ENCODE measurements at regions not wholly inside any gene's neighbourhood (a gene's known extent, or its start where the extent isn't known, plus 50 kb on each side); places are given as distances from the start of the nearest gene placed in this dataset.

GRCh38 chr3:78048698-78049097 lies 1008.8 kb downstream of the ROBO2 start:
- no peak overlapping the region for H2AFZ ChIP-seq (ENCODE audit: low read length)
- no peak overlapping the region for H3K4me2 ChIP-seq (ENCODE audit: insufficient read depth, low read length)
- no peaks in the 10 kb centered on the region for H3K79me2 ChIP-seq (ENCODE audit: insufficient read depth, low read length)
- H4K20me1 ChIP-seq (ENCODE audit: insufficient read depth, low read length): no peaks in the 10 kb centered on the region
- no peaks in the 10 kb centered on the region for H3K36me3 ChIP-seq (ENCODE audit: insufficient read depth, low read length)
- no peak for TF ChIP-seq CTCF (IDR thresholded peaks at IDR 0.05; ENCODE audit: extremely low read depth, low read depth, low read length)
- no peak overlapping the region for H3K27ac ChIP-seq (ENCODE audit: low read depth, low read length)
- no peaks in the 10 kb centered on the region for H3K4me1 ChIP-seq (ENCODE audit: insufficient read depth, low read length)
- H3K4me3 ChIP-seq (ENCODE audit: insufficient read depth, low read length): no peak overlapping the region
- H3K9me3 ChIP-seq (ENCODE audit: low read depth, low read length): no peaks in the 10 kb centered on the region
- H3K27me3 ChIP-seq (ENCODE audit: insufficient read depth, low read length): no peaks in the 10 kb centered on the region
- DNase-seq (ENCODE audit: insufficient read length, low spot score, missing footprints): no peak

DNA sequence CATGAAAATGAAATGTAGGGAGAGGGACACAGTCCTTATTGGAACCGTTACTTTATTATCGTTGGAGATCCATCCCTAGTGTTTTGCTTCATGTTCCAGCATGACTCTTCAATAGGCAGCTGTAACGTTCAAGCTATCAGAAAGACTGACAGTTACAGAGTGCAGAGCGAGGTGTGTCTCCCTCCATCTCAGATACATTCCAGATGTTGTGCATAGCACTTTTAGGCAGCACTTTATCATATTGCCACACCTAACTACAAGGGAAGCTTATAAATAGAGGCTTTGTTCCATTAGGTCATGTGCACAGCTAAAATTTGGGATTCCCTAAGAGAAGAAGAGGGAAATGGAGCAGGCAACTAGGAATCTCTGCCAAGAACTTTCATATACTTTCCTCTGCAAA lies 1009.6 kb downstream of the ROBO2 start:
- H3K27me3 ChIP-seq (ENCODE audit: insufficient read depth, low read length): no peaks in the 10 kb centered on the region
- no peak overlapping the region for H2AFZ ChIP-seq (ENCODE audit: low read length)
- H3K36me3 ChIP-seq (ENCODE audit: insufficient read depth, low read length): no peaks in the 10 kb centered on the region
- H3K27ac ChIP-seq (ENCODE audit: low read depth, low read length): no peak overlapping the region
- no peaks in the 10 kb centered on the region for H3K9me3 ChIP-seq (ENCODE audit: low read depth, low read length)
- no peaks in the 10 kb centered on the region for H3K79me2 ChIP-seq (ENCODE audit: insufficient read depth, low read length)
- no peak for TF ChIP-seq CTCF (IDR thresholded peaks at IDR 0.05; ENCODE audit: extremely low read depth, low read depth, low read length)
- no peaks in the 10 kb centered on the region for H4K20me1 ChIP-seq (ENCODE audit: insufficient read depth, low read length)
- no peaks in the 10 kb centered on the region for H3K4me1 ChIP-seq (ENCODE audit: insufficient read depth, low read length)
- H3K4me3 ChIP-seq (ENCODE audit: insufficient read depth, low read length): no peak overlapping the region
- DNase-seq (ENCODE audit: insufficient read length, low spot score, missing footprints): no peak
- no peak overlapping the region for H3K4me2 ChIP-seq (ENCODE audit: insufficient read depth, low read length)

GRCh38 chr3:78050276-78051065 lies 1010.6 kb downstream of the ROBO2 start:
- no peak for TF ChIP-seq CTCF (IDR thresholded peaks at IDR 0.05; ENCODE audit: extremely low read depth, low read depth, low read length)
- H3K27ac ChIP-seq (ENCODE audit: low read depth, low read length): no peak overlapping the region
- no peaks in the 10 kb centered on the region for H3K79me2 ChIP-seq (ENCODE audit: insufficient read depth, low read length)
- no peaks in the 10 kb centered on the region for H3K36me3 ChIP-seq (ENCODE audit: insufficient read depth, low read length)
- H2AFZ ChIP-seq (ENCODE audit: low read length): no peak overlapping the region
- DNase-seq (ENCODE audit: insufficient read length, low spot score, missing footprints): no peak
- no peaks in the 10 kb centered on the region for H4K20me1 ChIP-seq (ENCODE audit: insufficient read depth, low read length)
- no peaks in the 10 kb centered on the region for H3K9me3 ChIP-seq (ENCODE audit: low read depth, low read length)
- no peaks in the 10 kb centered on the region for H3K27me3 ChIP-seq (ENCODE audit: insufficient read depth, low read length)
- H3K4me3 ChIP-seq (ENCODE audit: insufficient read depth, low read length): no peak overlapping the region
- H3K4me2 ChIP-seq (ENCODE audit: insufficient read depth, low read length): no peak overlapping the region
- no peaks in the 10 kb centered on the region for H3K4me1 ChIP-seq (ENCODE audit: insufficient read depth, low read length)

DNA sequence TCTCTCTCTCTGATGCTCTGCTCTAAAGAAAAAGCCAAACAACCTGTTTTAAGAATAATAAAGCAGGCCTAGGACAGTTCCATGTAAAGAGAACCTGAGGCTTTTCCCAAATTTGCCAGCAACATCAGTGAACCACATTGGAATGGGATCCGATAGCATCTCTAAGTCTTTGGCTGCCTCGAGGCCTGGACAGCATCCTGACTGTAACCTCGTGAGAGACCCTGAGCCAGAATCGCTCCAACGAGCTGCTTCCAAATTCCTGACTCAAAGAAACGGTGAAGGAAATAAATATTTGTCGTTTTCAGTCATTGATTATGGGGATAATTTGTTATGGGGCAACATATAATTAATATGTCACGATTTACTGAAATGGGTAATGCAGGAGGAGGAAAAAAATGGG lies 1012.8 kb downstream of the ROBO2 start:
- no peak overlapping the region for H3K4me3 ChIP-seq (ENCODE audit: insufficient read depth, low read length)
- H3K4me2 ChIP-seq (ENCODE audit: insufficient read depth, low read length): no peak overlapping the region
- no peaks in the 10 kb centered on the region for H4K20me1 ChIP-seq (ENCODE audit: insufficient read depth, low read length)
- no peak overlapping the region for H2AFZ ChIP-seq (ENCODE audit: low read length)
- H3K36me3 ChIP-seq (ENCODE audit: insufficient read depth, low read length): no peaks in the 10 kb centered on the region
- no peak for DNase-seq (ENCODE audit: insufficient read length, low spot score, missing footprints)
- no peaks in the 10 kb centered on the region for H3K27me3 ChIP-seq (ENCODE audit: insufficient read depth, low read length)
- no peaks in the 10 kb centered on the region for H3K79me2 ChIP-seq (ENCODE audit: insufficient read depth, low read length)
- no peak overlapping the region for H3K27ac ChIP-seq (ENCODE audit: low read depth, low read length)
- TF ChIP-seq CTCF (IDR thresholded peaks at IDR 0.05; ENCODE audit: extremely low read depth, low read depth, low read length): no peak
- no peaks in the 10 kb centered on the region for H3K9me3 ChIP-seq (ENCODE audit: low read depth, low read length)
- no peaks in the 10 kb centered on the region for H3K4me1 ChIP-seq (ENCODE audit: insufficient read depth, low read length)

Measured in osteoblast (primary cell).